HPDE6-E6E7 (cell line): ENCODE measurements at regions not wholly inside any gene's neighbourhood (a gene's known extent, or its start where the extent isn't known, plus 50 kb on each side); places are given as distances from the start of the nearest gene placed in this dataset.

Experiments used
- DNase-seq: peaks from one replicate; pipeline ENCODE4 v3.0.0; 2011; ENCODE audit warnings: missing footprints; ENCODE audit errors: extremely low spot score

DNA sequence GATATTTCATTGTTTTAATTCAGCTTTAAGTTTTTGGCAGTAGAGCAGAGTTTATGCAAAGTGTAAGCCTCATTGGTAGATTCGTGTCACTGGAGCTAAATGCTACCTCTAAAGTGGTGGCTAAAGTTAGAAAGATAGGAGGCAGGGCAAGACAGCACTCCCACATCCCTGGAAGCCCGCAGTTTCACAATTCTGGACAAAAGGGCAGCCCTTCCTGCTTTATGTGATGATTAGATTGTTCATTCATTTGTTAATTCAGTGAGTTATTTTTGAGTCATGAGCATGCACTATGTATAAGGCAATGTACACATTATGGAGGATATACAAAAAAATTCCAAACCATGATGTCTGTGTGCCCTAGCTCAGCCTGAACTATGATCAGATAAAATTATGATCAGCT, 52.1 kb upstream of the EIF3M start:
- peak; percentile 9 for DNase-seq

DNA sequence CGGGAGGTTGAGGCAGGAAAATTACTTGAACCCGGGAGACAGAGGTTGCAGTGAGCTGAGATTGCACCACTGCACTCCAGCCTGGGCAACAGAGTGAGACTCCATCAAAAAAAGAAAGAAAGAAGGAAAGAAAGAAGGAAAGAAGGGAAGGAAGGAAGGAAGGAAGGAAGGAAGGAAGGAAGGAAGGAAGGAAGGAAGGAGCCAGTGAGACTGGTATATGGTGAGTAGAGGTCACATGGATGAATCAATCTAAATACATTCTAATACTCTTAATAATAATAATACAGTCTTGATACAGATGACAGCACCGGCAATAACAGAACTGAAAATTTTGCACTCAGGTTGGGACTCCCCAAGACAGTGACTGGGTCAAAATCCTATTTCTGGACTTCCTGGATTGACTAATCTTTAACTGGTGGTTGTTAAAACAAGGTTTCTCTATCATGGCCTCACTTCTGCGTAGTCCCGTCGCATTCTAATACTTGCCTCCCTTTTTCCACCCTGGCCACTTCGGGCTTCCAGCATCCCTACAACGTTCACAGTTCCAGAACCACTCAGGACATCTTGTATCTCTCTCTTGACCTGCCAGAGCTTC, 53.5 kb upstream of the EIF3M start:
- DNase-seq: no peak

DNA sequence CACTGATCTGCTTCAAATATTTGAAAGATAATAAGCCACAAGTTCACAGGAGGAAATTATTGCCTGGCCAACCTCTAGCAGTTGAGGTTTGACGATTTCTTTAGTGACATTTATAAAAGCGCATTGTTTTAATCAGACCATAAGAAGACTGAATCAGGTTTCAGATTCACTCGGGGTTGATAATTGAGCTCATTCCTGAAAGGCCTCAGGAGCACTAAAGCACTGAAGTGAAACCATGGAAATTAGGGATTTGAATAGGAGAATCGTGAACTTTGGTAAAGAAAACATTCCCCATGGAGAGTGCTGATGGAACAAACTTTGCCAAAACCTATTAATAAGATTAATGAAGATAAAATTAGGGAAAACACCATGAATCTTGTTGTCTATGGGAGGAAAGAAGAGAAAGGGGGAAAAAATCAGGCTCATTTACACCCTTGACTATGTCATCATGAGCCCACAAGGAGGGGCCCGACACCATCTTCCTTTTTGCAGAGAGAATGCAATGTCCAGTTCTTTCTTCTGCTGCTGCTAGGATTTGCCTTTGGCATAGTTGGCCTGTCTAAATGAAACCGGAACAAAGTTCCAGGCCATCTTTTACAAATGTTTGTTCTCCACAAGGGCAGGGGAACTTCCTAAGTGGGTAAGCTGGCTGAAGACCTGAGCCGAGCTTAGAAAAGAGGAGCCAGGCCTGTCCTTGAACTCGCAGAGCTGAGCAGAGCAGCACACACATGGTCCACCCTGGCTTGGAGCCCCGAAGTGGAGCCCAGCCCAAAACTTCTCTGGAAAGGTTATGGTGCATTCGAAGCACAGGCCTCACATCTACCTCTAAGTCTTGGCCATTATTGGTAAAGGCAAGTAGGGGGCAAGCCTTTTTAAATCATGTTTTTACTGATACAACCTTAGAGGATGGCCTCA, 56.1 kb upstream of the EIF3M start:
- DNase-seq: no peak

DNA sequence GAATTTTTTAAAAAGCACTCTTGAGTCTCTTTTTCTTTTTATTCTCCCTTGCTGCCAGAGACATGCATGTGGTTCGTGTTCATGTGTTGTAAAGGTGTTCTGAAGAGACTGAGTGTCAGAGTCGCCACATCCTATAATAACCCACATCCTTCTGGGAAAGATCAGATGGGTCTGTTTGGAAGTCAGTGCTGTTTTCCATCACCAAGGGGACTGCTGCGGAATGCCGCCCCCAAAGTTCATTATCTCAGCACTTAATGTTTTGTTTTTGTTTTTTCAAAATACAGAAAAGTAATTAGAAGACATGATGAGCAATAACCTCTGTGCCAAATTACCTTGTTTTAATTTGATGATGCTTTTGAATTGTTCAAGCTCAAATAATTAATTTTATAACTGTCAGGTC, 56.9 kb upstream of the EIF3M start:
- DNase-seq: no peak

DNA sequence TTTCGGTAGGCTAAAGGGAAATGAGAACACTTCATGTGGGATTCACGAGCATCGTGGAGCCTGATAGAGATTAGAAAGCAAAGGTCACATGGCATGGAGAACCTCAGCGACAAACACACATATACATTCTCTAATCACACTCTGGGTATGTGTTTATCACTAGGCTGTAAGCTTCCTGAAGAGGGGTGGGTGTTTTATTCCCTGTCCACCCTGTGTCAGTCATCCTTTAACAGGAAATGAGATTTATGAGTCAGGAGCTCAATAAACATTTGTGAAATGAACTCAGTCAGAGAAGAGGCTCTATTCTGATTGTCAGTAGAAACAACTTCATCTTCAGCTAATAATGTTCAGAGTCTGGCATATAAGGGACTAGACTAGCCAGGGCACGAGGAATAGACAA, 71.7 kb upstream of the EIF3M start:
- no peak for DNase-seq

DNA sequence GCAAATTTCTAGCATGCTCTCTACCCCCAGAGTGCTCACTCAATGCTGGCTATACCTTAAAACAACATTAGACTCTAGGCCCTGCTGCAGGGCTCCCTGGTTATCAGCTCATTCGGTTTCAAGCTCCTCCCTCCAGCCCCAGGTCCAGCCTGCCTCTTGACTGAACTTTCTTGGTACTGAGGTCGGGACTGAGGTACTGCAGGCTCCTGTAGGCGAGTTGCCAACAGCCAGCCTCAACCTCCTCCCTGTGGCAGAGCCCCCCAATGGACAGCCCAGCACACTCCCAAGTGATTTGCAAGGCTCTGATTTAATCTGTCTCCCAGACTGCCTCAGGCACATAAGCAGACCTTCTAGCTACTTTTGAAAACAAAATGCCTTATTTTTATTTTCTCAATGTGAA, 73.6 kb upstream of the EIF3M start:
- no peak for DNase-seq

DNA sequence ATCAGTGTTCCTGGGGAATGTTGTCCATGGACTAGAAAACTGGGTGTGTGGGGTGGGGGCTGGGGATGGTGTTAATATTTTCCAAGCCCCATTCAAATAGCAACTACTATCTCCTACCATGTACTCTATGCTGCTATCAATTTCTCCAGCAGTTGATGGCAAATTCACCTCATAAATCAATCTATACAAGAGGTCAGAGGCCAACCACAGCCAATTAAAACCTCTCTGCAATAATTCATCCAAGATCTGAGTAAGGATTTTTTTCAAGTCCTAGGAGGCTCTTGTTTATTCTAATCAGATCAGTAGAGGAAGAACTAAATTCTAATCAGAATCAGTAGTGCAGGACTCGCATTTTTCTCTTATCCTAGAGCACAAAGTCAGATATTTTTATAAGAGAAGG, 73.4 kb upstream of the WT1 start:
- no peak for DNase-seq

DNA sequence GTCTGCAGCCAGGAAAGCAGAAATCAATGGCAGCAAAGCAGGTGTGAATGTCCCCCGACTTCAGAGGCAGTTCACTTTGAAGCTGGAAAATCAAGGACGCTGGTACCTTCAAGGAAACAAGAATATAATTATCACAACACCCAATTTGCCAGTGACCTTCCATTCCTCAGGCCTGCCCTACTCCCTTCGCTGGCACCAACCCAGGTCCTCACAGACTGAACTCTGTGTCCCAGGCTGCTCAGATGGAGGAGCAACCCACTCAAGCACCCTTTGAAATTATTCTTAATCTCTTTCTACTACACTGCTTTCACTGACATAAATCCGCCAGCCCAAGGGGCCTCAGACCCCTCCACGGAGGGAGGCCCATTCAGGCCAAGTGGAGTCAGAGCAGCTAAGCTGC, 64.7 kb upstream of the WT1 start:
- DNase-seq: no peak

DNA sequence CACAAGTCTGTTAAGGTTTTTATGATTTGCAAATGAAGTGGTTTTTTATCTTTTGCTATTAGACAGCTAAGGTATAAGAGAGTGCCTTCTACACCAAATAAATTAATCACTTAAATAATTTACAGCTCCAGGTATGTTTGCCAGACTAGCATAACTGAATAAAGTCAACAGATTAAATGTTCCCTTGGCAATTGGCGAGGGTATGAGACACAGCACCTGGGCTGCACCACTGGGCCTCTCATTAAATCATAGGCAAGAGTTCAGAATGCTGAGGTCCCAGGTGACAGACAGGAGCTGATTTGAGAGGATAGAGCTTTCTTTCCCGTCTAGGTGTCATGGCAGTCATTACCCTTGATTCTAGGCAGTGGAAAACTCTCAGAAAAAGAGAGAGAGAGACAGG, 62.6 kb upstream of the WT1 start:
- no peak for DNase-seq

DNA sequence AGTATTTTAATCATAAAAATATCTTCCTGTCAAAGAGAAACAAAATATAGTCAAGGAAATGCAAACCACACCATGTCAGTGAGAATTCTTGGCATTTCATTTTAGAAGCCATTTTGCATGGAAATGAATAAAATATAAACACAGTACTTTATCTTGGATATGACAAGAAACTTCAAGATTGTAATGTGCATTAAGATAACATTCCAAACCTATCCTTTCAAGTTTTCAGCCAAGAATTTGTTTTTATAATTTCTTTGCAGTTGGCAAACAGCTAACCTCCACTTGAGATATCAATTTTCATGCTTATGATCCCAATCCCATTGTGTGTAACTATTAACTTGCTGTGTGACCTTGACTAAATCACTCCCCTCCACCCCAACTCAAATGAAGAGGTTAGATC, 59.3 kb upstream of the WT1 start:
- DNase-seq: no peak

DNA sequence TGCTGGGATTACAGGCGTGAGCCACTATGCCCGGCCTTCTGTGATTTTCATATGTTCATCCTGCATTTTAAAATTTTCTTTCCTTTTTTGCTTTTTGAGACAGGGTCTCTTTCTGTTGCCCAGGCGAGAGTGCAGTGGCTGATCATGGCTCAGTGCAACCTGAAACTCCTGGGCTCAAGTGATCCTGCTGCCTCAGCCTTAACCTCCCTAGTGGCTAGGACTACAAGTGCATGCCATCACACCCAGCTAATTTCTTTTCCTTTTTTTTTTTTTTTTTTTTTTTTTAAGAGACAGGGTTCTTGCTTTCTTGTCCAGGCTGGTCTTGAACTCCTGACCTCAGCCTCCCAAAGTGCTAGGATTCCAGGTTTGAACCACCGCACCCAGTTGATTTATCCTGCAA, 54.1 kb upstream of the WT1 start:
- no peak for DNase-seq

DNA sequence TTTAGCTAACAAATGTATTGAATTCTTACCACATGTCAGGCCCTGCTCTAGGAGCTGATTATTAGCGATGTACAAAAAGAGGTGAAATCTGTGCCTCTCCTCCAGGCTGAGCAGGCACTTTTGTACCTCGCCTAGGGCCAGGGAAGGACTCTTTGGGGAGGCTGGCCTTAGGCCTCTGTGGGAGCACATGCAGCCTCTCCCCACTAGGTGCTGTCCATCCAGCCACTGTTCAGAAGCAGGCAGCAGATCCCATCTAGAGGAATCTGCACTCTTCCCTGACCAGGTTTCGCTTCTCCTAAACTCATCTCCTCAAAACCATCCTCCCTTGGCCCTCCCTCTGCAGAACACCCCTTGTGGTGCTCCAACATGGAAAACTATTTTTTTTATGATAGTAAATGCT, 51.9 kb upstream of the WT1 start:
- no peak for DNase-seq

DNA sequence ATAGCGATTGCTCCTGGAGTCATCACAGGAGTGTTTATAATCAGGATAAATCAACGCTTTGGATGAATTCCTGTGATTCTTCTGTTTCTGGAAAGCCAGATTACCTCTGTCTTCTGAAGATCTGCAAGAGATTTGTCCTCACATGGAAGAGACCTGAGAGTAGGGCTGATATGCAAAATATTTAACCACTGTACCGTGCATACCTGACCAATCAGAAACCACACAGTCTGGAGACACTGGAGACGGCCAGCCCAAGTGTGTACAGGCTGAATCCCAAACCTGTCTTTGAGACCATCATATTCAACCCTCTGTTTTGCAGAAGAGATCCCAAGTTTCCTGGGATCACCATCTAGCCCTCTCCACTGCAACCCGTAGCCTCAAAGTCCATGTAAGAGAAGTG, 50.4 kb upstream of the WT1 start:
- no peak for DNase-seq
